NCI-H82 treated with DMSO at 0.1 percent for 48 hours (cell line): ENCODE measurements at regions not wholly inside any gene's neighbourhood (a gene's known extent, or its start where the extent isn't known, plus 50 kb on each side); places are given as distances from the start of the nearest gene placed in this dataset.

Experiments
- DNase-seq: peaks from one replicate; lab custom pipeline; 2025; ENCODE audit not compliant: unreplicated experiment; lab: John Stamatoyannopoulos, UW

- no peak for DNase-seq
These were observed 473.9 kb downstream of the BCL11B start for GRCh38 chr14:98798099-98798498.

- no peak for DNase-seq
These were observed 472.1 kb downstream of the BCL11B start for GRCh38 chr14:98799891-98800290.

GRCh38 chr14:98802044-98802443, 470.0 kb downstream of the BCL11B start:
- DNase-seq, result no peak

GRCh38 chr14:98803196-98803595, 468.8 kb downstream of the BCL11B start:
- no peak for DNase-seq

- DNase-seq, result no peak
These were observed 463.2 kb downstream of the BCL11B start for GRCh38 chr14:98808494-98809407.

- no peak for DNase-seq
These were observed 455.8 kb downstream of the BCL11B start for GRCh38 chr14:98816195-98816594.

GRCh38 chr14:98816720-98817119, 455.3 kb downstream of the BCL11B start:
- DNase-seq, result no peak

- no peak for DNase-seq
These were observed 452.7 kb downstream of the BCL11B start for GRCh38 chr14:98819132-98819866.

GRCh38 chr14:98819867-98820206, 452.2 kb downstream of the BCL11B start:
- no peak for DNase-seq

- DNase-seq, result no peak
These were observed 449.1 kb downstream of the BCL11B start for GRCh38 chr14:98822917-98823316.

GRCh38 chr14:98826618-98827017, 445.4 kb downstream of the BCL11B start:
- DNase-seq, result no peak

GRCh38 chr14:98834119-98834518, 437.9 kb downstream of the BCL11B start:
- no peak for DNase-seq

- DNase-seq, result no peak
These were observed 436.8 kb downstream of the BCL11B start for GRCh38 chr14:98835051-98835824.

GRCh38 chr14:98835825-98836100, 436.2 kb downstream of the BCL11B start:
- DNase-seq, result no peak

- no peak for DNase-seq
These were observed 431.9 kb downstream of the BCL11B start for GRCh38 chr14:98840091-98840490.

- no peak for DNase-seq
These were observed 431.5 kb downstream of the BCL11B start for GRCh38 chr14:98840511-98840910.

- DNase-seq, result no peak
These were observed 427.5 kb downstream of the BCL11B start for GRCh38 chr14:98844456-98844855.

- no peak for DNase-seq
These were observed 424.2 kb downstream of the BCL11B start for GRCh38 chr14:98847521-98848468.

GRCh38 chr14:98853063-98853729, 418.8 kb downstream of the BCL11B start:
- DNase-seq, result no peak
